HG02840 (cell line): ENCODE measurements at regions not wholly inside any gene's neighbourhood (a gene's known extent, or its start where the extent isn't known, plus 50 kb on each side); places are given as distances from the start of the nearest gene placed in this dataset.

Experiments
- ATAC-seq: cut with Tn5 transposase; IDR thresholded peaks from one replicate; pipeline ENCODE4 v1.9.1; 2021; ENCODE audit warnings: mild to moderate bottlenecking, moderate library complexity, moderate number of reproducible peaks; ENCODE audit not compliant: unreplicated experiment, low FRiP score

DNA sequence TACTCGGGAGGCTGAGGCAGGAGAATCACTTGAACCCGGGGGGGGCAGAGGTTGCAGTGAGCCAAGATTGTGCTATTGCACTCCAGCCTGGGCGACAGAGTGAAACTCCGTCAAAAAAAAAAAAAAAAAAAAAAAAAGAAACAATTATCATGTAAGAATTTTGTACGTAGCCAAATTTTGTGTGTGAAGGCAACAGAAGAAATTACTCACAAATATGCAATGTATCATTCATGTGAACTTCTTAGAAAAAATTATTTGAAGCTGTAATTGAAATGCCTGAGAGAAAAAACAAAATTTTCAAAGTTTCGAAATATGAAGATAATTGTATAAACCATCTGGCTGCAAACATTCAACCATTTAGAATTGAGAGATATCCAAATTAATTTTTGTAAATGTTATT is 204.8 kb upstream of the PARD3B start:
- ATAC-seq = no peak

DNA sequence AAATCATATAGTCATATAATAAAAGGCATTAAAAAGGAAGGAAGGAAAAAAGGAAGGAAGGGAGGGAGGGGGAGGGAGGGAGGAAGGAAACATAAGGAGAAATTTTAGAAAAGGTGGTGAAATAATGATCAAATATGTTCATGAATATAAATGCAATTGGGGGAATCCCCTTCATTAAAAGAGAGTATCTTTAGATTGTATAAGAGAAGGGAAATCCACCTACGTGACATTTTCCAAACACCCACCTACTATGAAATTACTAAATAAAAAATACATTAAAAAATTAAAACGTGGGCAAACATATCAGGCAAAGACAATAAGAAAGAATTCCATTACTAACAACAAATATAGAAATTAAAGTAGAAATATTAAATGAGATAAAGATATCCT is 203.4 kb upstream of the PARD3B start:
- no peak for ATAC-seq

GRCh38 chr2:204343685-204344084 is 201.6 kb upstream of the PARD3B start:
- no peak for ATAC-seq

GRCh38 chr2:204344119-204344518 is 201.2 kb upstream of the PARD3B start:
- no peak for ATAC-seq

DNA sequence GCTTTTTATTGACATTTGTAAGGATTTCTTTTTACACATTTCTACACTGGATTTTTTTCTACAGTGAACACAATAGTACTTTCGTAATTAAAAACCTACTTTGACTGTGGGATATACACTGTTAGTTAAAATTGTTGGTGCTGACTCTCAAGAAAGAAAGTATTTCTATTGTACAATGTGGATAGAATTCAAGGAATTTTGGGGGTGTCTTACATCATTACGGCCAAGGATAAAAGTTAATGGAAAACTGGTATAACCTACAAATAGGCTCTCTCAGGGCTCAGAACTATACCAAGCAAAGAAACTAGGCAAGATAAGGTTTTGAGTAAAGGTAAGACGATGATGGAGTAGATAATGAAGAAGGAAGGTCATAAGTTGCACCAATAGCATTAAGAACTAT is 198.4 kb upstream of the PARD3B start:
- ATAC-seq = no peak

DNA sequence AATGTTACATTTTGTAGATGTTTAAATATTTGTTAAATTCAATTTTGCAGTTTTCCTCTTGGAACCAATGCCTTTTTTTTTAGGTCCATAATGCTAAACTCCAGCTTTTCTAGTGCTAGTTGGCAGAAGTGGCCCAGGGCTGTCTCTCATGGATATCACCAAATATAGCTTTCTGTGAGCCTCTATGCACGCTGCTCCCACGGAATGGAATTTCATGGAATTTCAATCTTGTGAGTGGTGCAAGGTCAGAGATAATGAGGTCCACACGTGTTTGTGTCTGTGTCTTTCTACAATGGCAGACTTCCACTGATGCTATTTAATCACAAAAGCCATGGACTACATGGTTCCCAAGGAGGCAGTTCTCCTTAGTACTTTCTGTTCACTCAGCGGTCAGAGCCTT is 191.5 kb upstream of the PARD3B start:
- no peak for ATAC-seq

DNA sequence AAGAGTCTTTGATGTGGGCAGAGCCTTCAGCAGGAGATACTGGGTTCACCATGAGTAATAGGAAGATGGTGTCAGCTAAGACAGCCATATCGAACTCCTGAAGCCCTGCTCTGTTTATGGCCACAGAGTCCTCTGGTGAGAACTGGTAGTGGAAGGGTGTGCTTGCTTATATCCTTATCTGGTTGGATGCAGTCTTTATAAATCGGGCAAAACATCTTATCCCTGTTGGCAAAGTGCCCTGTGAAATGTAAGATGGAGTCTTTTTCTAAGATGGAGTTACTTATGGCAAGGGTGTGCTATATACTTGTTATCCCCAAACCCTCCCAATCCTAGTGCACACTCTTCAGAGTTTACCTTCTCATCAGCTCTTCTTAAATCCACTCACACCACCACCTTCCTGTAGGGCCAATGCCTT is 190.8 kb upstream of the PARD3B start:
- ATAC-seq = no peak

DNA sequence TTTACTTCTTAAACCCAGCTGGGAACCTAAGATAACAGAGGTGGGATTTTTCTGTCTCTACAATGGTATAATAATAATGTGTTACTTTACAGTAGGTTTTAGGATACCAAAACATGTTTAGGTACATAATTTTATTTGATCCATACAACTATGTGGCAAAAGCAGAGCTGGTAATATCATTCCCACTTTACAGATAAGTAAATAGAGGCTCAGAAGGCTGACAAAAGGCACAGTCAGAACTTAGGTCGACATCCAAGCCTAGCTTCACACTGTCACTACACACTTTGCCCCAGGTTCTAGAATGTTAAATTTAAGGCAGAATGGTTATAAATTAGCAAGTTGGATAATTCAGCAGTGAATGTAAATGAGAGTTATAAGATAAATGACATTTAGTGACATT is 189.6 kb upstream of the PARD3B start:
- no peak for ATAC-seq

GRCh38 chr2:204356151-204356641 is 189.1 kb upstream of the PARD3B start:
- no peak for ATAC-seq

GRCh38 chr2:204357286-204357685 is 188.0 kb upstream of the PARD3B start:
- ATAC-seq = no peak

- ATAC-seq = no peak
Observed at GRCh38 chr2:204359076-204359475, 186.2 kb upstream of the PARD3B start.

- no peak for ATAC-seq
Observed at GRCh38 chr2:204360218-204361007, 184.9 kb upstream of the PARD3B start.

- ATAC-seq = no peak
Observed at GRCh38 chr2:204361738-204362137, 183.5 kb upstream of the PARD3B start.

DNA sequence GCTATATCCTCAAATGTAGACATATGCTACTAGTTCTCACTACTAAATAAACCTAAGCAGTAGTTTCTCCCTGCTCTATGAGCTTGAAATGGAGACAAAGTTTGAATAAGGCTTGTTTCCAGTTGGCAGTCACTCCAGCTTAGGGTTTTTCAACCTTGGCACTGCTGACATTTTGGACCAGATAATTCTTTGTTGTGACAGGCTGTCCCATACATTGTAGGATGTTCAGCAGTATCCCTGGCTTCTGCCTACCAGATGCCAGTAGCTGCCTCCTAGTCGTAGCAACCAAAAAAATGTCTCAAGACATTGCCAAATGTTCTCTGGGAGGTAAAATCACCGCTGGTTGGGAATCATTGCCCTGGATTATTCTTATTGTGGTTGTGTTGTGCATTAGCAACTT is 182.7 kb upstream of the PARD3B start:
- no peak for ATAC-seq

DNA sequence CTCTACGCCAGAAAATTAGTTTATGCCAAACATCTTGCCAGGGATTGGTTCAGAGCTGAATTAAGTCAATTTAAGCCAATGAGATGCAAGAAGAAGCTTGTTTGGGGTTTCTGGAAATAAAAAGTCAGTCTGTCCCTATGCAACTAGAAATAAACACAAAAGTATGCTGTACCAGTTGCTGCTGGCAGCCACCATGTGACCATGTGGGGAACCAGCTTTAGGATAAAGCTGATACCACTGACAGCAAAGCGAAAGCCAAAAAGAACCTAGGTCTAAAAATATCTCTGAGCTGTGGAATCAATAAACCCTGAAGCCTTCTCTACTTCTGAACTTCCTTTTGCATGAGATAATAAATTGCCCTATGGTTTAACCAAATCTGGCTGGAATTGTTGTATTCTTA is 181.8 kb upstream of the PARD3B start:
- no peak for ATAC-seq

GRCh38 chr2:204364860-204365535 is 180.3 kb upstream of the PARD3B start:
- no peak for ATAC-seq

GRCh38 chr2:204365811-204366210 is 179.5 kb upstream of the PARD3B start:
- ATAC-seq = no peak

GRCh38 chr2:204367466-204367865 is 177.8 kb upstream of the PARD3B start:
- ATAC-seq = no peak

DNA sequence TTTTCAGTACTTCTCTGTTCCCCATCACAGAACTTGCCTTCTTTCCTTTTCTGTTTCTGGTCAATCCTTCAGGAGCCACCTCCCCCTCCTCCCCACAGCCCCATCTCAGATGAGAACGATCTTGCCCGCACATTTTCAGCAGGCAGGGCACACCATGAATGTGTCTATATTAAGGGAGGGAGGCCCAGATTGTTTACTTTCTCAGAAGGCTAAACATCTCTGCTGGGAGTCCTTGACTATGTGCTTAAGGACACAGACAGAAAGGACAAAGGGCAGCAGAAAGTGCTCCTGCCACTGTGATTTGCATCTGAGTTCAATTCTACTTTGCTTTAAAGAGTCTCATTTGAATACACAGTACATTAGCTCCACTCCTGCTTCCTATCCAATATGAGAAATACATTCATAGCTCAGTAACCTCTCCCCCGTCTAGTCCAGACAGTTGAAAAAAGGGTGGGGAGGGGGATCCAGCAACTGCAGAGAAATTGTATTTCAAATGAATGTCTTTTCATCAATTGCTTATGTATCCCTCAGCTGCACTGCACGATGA is 175.0 kb upstream of the PARD3B start:
- no peak for ATAC-seq

DNA sequence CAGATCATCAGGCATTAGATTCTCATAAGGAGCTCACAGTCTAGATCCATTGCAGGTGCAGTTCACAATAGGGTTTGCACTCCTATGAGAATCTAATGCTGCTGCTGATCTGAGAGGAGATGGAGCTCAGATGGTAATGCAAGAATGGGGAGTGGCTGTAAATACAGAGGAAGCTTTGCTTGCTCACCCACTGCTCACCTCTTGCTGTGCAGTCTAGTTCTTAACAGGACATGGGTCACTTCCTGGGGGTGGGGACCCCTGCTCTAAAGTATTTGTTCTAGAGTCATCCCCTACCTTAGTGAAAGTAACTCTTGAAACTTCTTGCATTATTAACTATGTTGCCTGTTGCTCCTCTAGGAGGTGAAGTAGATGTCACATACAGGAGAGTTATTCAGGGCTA is 171.3 kb upstream of the PARD3B start:
- ATAC-seq = no peak

DNA sequence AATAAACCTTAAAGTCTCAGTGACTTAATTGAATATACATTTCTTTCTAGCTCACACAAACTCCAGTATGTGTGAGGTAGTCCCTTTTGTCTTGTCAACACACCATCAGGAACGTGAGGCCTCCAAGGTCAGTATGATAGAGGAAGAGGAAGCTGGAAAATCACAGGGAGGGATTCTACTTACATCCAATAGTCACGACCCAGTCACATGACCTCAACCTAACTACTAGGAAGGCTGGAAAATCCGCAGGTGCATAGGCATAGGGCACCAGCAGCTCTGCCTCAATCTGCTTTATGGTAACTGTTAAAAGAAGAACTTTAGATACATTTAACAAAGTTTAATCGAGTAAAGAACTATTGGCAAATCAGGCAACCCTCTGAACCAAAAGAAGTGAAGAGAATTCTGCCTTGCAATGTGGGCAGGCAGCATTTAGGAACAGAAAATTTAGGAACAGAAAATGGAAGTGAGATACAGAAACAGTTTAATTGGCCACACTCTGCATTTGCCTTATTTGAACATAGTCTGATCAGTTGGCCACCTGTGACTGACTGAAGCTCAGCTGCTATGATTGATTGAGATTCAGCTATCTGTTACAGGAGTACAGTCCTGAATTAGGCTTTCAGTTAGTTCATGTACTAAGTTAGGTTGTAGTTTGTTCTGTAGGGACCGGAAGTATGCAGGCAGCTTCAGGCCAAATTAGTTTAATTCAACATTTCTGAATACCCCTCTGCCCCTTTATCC is 165.0 kb upstream of the PARD3B start:
- ATAC-seq = no peak
